GM10266 (cell line): ENCODE measurements at regions not wholly inside any gene's neighbourhood (a gene's known extent, or its start where the extent isn't known, plus 50 kb on each side); places are given as distances from the start of the nearest gene placed in this dataset.

ENCODE experiments used
- DNase-seq: peaks from one replicate; pipeline ENCODE4 v3.0.0; 2012; ENCODE audit errors: extremely low spot score
- TF ChIP-seq, protein P1 (sequence below): IDR thresholded peaks from 2 replicates; pipeline ENCODE4 v1.5.1; 2012; ENCODE audit warnings: mild to moderate bottlenecking, low read depth; ENCODE audit not compliant: control insufficient read depth, insufficient read depth; ENCODE audit errors: missing control alignments

DNA sequence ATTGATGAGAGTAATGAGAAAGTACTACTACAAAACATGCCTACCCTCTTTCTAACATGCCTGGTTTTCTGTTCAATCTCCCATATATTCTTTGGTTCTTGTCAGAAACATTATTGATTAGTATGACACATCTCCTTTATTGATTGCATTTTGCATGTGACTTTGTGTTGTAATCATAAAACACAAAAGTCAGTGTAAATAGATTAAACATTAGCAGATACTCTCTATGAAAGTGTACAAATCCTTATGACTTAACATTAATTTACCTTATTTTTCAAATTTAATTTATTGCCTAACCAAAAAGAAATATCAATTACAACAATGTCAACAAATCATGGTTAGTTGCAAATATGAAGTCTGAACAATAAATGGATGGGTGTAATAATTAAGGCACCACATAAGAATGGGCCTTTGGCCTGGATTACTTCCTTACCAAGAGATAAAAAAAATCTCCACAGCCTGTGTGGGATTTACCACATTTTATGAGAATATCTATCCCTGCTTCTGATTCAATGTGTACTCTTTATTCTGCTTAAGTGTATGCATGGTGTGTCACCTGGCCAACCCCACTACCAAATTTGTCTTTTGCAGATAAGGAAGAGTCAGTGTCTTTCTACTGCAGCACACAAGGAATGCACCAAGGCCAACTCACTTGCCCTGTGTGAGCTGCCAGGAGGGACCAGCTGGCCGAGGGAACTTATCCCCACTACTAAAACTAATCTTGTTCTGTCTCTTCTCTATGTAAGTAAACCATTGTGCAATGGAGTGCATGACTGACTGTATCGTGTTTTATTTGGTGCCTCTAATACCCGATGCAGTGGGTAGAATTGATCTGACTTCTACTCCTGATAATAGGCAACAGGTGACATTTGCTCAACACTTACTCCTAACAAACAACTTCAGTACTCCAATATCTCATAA, 1001.9 kb upstream of the CDH10 start:
- TF ChIP-seq, protein P1, sequence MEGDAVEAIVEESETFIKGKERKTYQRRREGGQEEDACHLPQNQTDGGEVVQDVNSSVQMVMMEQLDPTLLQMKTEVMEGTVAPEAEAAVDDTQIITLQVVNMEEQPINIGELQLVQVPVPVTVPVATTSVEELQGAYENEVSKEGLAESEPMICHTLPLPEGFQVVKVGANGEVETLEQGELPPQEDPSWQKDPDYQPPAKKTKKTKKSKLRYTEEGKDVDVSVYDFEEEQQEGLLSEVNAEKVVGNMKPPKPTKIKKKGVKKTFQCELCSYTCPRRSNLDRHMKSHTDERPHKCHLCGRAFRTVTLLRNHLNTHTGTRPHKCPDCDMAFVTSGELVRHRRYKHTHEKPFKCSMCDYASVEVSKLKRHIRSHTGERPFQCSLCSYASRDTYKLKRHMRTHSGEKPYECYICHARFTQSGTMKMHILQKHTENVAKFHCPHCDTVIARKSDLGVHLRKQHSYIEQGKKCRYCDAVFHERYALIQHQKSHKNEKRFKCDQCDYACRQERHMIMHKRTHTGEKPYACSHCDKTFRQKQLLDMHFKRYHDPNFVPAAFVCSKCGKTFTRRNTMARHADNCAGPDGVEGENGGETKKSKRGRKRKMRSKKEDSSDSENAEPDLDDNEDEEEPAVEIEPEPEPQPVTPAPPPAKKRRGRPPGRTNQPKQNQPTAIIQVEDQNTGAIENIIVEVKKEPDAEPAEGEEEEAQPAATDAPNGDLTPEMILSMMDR: no peak
- DNase-seq: no peak

DNA sequence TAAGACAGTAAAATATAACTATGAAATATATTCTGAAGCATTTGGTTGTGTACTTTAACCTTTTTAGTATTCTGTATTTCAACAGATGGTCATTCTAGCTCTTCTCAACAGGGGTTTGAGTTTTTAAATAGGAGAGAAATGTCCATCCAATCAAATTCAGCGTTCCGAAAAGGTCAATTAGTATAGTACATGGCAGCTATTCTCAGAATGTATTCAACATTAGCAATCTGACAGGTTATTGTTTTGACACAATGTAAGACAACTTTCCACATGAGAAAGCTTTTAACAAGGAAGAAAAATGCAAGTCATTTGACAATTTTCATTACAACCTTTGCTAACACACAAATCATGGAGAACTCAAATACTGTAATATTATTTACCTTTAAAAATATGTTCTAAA, 996.3 kb upstream of the CDH10 start:
- TF ChIP-seq, protein P1: no peak
- DNase-seq: no peak

DNA sequence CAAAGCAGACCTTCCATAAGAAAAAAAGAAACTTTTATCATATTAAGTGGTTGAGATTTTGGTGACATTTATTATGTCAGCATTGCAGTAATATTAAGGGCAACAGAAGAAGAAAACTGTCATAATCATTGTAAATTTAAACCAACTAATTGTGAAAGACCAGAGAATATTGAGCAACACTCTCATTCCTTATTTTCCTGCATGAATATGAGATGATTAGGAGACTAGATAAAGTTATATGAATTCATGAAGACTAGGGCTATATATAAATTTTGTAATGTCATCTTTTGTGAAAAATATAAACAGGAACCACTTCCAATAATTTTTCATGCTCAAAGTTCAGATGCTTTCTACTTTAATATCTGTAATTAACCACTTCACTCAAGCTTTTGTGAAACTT, 974.5 kb upstream of the CDH10 start:
- DNase-seq: no peak
- TF ChIP-seq, protein P1: no peak

DNA sequence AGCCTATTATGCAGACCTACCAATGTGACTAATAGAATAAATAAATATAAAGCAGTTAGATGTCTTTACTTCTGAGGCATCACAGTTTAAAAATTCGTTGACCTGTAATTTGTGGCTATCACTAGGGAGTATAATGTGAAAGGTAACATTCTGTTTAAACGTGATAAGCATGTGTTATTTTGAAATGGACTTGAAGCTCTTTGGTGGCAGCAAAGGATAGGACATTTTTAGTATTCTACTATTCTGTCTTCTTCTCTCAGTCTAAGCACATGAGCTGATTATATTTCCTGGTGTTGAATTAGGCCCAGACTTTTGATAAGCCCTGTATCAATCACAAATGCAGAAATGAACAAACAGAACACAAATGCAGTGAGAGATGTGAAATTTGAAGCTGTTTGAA, 974.0 kb upstream of the CDH10 start:
- no peak for DNase-seq
- TF ChIP-seq, protein P1: no peak

DNA sequence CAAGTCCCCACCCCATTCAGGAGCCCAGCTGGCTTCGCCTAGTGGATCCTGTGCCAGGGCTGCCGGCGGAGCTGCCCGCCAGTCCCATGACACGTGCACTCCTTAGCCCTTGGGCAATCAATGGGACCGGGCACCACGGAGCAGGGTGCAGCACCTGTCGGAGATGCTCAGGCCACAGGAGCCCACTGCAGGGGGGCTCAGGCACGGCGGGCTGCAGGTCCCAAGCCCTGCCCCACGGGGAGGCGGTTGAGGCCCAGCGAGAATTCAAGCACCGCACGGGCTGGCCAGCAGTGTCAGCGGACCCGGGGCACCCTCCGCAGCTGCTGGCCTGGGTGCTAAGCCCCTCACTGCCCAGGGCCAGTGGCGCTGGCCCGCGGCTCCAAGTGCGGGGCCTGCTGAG, 969.7 kb upstream of the CDH10 start:
- TF ChIP-seq, protein P1: no peak
- DNase-seq: no peak

DNA sequence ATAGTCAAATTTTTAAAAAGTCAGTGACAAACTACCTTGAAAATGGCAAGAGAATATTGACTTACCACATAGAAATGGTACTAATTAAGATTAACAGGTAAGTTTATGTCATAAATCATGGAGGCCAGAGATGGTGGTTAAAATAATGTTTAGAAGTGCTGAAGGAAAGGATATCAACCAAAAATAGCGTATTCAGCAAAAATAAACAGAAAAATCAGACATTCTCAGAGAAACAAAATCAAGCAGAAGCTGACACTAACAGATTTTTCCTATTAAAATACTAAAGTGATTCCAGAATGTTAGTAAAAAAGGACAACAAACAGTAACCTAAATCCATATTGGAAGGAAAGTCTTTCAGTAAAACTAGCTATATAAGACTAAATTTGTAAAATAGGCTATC, 959.9 kb upstream of the CDH10 start:
- DNase-seq: no peak
- TF ChIP-seq, protein P1: no peak

DNA sequence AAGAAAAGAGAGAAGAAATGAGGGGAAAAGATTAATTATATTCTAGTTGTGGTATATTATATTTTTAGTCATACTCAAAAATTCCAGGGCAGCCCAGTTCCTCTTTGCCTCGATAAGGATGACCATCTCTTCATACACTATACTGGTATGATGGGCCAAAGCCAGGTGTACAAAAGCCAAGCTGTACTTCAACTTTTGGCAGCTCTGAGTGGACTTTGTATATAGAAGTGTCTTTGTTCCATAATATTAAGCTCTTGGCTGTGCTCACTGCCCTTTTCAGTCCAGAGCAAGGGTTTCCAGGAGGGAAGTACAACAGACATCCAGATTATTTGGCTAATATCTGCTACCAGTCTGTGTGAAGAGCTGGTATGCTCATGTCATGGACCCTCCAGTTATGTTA, 934.3 kb upstream of the CDH10 start:
- TF ChIP-seq, protein P1: no peak
- no peak for DNase-seq
